OCI-LY1 (cell line): ENCODE measurements at regions not wholly inside any gene's neighbourhood (a gene's known extent, or its start where the extent isn't known, plus 50 kb on each side); places are given as distances from the start of the nearest gene placed in this dataset.

Experiments
- H2AFZ ChIP-seq: fragments of 200-600 bp; sonication (generic), shearing (Covaris generic); 2 replicates; pipeline ENCODE4 v1.6.0; 2014; ENCODE audit warnings: antibody characterized with exemption, mild to moderate bottlenecking, low read length
- H3F3A ChIP-seq: fragments of 200-600 bp; sonication (generic), shearing (Covaris generic); 2 replicates; pipeline ENCODE4 v1.6.0; 2014; ENCODE audit warnings: mild to moderate bottlenecking, antibody characterized with exemption, low read length, moderate library complexity; ENCODE audit not compliant: insufficient read depth
- H3K27ac ChIP-seq: fragments of 200-600 bp; sonication (generic); 2 replicates; pipeline ENCODE4 v1.5.1; 2014; ENCODE audit warnings: low read length, mixed run types, mild to moderate bottlenecking, low read depth; ENCODE audit not compliant: poor library complexity, severe bottlenecking
- H3K27me3 ChIP-seq: fragments of 200-600 bp; sonication (generic); 2 replicates; pipeline ENCODE4 v1.6.0; 2014; ENCODE audit warnings: antibody characterized with exemption, mild to moderate bottlenecking, low read length, moderate library complexity; ENCODE audit not compliant: insufficient read depth
- H3K36me3 ChIP-seq: fragments of 200-600 bp; sonication (generic); 2 replicates; pipeline ENCODE4 v1.6.1; 2014; ENCODE audit warnings: mild to moderate bottlenecking, antibody characterized with exemption, low read length, moderate library complexity, mixed read lengths; ENCODE audit not compliant: insufficient read depth
- H3K4me1 ChIP-seq: fragments of 200-600 bp; sonication (generic); 2 replicates; pipeline ENCODE4 v1.5.1; 2014; ENCODE audit warnings: mild to moderate bottlenecking, low read length, moderate library complexity; ENCODE audit not compliant: insufficient read depth, severe bottlenecking
- H3K4me2 ChIP-seq: fragments of 200-600 bp; sonication (generic), shearing (Covaris generic); 2 replicates; pipeline ENCODE4 v1.6.1; 2014; ENCODE audit warnings: low read length
- H3K4me3 ChIP-seq: fragments of 200-600 bp; sonication (generic); 2 replicates; pipeline ENCODE4 v1.5.1; 2014; ENCODE audit warnings: low read length, low read depth, mild to moderate bottlenecking, mixed read lengths; ENCODE audit not compliant: poor library complexity, severe bottlenecking
- H3K79me2 ChIP-seq: fragments of 200-600 bp; shearing (Covaris generic); 2 replicates; pipeline ENCODE4 v1.6.1; 2016; ENCODE audit warnings: mixed run types, low read length, mixed read lengths; ENCODE audit not compliant: insufficient read depth
- H3K9ac ChIP-seq: fragments of 200-600 bp; sonication (generic), shearing (Covaris generic); 2 replicates; pipeline ENCODE4 v1.6.1; 2014; ENCODE audit warnings: mild to moderate bottlenecking, low read length, mixed read lengths
- H3K9me2 ChIP-seq: fragments of 200-600 bp; sonication (generic), shearing (Covaris generic); 2 replicates; pipeline ENCODE4 v1.6.1; 2014; ENCODE audit warnings: low read depth, mild to moderate bottlenecking, low read length, mixed read lengths
- H3K9me3 ChIP-seq: fragments of 200-600 bp; shearing (Covaris generic); 2 replicates; pipeline ENCODE4 v1.6.1; 2014; ENCODE audit warnings: low read length, mixed read lengths
- H4K20me1 ChIP-seq: fragments of 200-600 bp; sonication (generic), shearing (Covaris generic); 2 replicates; pipeline ENCODE4 v1.6.0; 2016; ENCODE audit warnings: mild to moderate bottlenecking, low read length; ENCODE audit not compliant: insufficient read depth
- CTCF ChIP-seq: fragments of 200-600 bp; sonication (generic), shearing (Covaris generic); IDR thresholded peaks from 2 replicates; pipeline ENCODE4 v1.5.1; 2017; ENCODE audit warnings: mild to moderate bottlenecking, antibody characterized with exemption, low read length, moderate library complexity, mixed read lengths
- EZH2 ChIP-seq: fragments of 200-600 bp; sonication (generic), shearing (Covaris generic); IDR thresholded peaks from 2 replicates; pipeline ENCODE4 v1.8.0; 2017; ENCODE audit warnings: borderline replicate concordance, mixed run types, mild to moderate bottlenecking, antibody characterized with exemption, low read length, moderate library complexity, mixed read lengths

DNA sequence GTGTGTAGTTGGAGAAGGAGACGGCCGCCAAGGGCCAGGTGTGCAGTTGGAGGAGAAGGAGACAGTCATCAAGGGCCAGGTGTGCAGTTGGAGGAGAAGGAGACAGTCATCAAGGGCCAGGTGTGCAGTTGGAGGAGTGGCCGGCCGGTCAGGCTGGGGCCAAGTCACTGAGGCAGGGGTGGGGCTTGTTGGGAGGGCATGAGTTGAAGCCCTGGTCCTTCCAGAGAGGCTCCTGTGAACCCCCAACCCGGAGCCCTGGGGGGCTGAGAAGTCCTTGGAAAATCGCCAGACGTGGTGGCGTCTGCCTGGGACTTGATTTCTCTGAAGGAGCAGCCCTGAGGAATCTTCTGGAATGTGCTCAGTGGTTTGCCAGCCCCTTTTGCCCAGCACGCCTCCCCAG is 1320.5 kb downstream of the BRD1 start:
- Histone ChIP-seq H4K20me1 (no peaks in the 10 kb centered on the region), H3K4me3 (no peak overlapping the region), H3K79me2 (no peaks in the 10 kb centered on the region), H3K4me2 (no peak overlapping the region), H3K9me3 (no peaks in the 10 kb centered on the region), H3F3A (no peaks in the 10 kb centered on the region), H2AFZ (no peak overlapping the region), H3K9ac (no peak overlapping the region), H3K4me1 (no peaks in the 10 kb centered on the region), H3K27me3 (no peaks in the 10 kb centered on the region), H3K27ac (no peak overlapping the region), H3K36me3 (no peaks in the 10 kb centered on the region), H3K9me2 (no peaks in the 10 kb centered on the region)
- TF ChIP-seq CTCF, result no peak
- TF ChIP-seq EZH2, result no peak

DNA sequence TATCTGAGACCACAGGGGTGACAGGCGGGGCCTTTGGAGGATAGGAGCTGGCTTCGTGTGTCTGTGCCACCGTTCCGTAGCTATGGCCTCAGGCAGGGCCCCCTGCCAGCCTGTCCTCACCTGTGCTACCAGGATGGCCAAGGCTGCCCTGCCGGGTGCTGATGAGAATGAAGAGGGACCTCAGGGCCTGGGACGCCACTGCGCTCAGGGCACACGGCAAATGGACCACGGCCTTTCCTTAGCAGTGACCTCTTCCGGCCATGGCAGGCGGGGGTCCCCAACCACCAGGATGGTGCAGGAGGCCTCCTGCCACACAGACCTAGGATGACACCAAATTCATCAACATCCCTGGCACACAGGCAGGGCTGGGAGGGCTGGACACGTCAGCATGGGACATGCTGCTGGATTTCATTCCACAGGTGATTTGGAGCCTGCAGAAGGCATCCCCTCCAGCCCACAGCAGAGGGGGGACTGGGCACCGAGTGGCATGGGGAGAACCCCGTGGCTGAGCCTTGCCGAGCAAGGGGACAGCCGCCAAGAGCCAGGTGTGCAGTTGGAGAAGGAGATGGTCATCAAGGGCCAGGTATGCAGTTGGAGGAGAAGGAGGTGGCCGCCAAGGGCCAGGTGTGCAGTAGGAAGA is 1321.0 kb downstream of the BRD1 start:
- Histone ChIP-seq H3K9me3 (no peaks in the 10 kb centered on the region), H3K79me2 (no peaks in the 10 kb centered on the region), H4K20me1 (no peaks in the 10 kb centered on the region), H2AFZ (no peak overlapping the region), H3K27me3 (peaks cover under 1% of the 10 kb centered on the region; the same call in 1 of the 2 replicates), H3F3A (no peaks in the 10 kb centered on the region), H3K36me3 (no peaks in the 10 kb centered on the region), H3K9ac (no peak overlapping the region), H3K9me2 (no peaks in the 10 kb centered on the region), H3K4me1 (no peaks in the 10 kb centered on the region), H3K4me3 (no peak overlapping the region), H3K4me2 (no peak overlapping the region), H3K27ac (no peak overlapping the region)
- TF ChIP-seq CTCF (no peak), EZH2 (no peak)

GRCh38 chr22:48505891-48506290 is 1321.8 kb downstream of the BRD1 start:
- Histone ChIP-seq H3K79me2 (no peaks in the 10 kb centered on the region), H3F3A (no peaks in the 10 kb centered on the region), H3K9me3 (no peaks in the 10 kb centered on the region), H3K4me1 (no peaks in the 10 kb centered on the region), H2AFZ (no peak overlapping the region), H3K27me3 (peaks cover 4% of the 10 kb centered on the region; the same call in 1 of the 2 replicates), H3K4me2 (no peak overlapping the region), H3K36me3 (no peaks in the 10 kb centered on the region), H3K9me2 (no peaks in the 10 kb centered on the region), H3K27ac (no peak overlapping the region), H4K20me1 (no peaks in the 10 kb centered on the region), H3K4me3 (no peak overlapping the region), H3K9ac (no peak overlapping the region)
- TF ChIP-seq CTCF (no peak), EZH2 (no peak)
